Natural killer cell (primary cell): ENCODE measurements at regions not wholly inside any gene's neighbourhood (a gene's known extent, or its start where the extent isn't known, plus 50 kb on each side); places are given as distances from the start of the nearest gene placed in this dataset.

Experiments
- ATAC-seq, 3 donors: fragments of 150-1000 bp in 2 of 3; fragments of 200-7000 bp in 1 of 3; cut with Tn5 transposase; 1 replicate in 1 of 3; 2 replicates in 2 of 3; pipeline ENCODE4 v1.10.0; 2021; ENCODE audit warnings: mild to moderate bottlenecking in 2 of 3, moderate library complexity in 2 of 3
- DNase-seq, 2 donors: peaks; one replicate each; pipeline versions ENCODE4 v3.0.0 to v3.0.0-alpha.2; 2013 to 2021; ENCODE audit warnings: mixed read lengths in 1 of 2
- H3K27ac ChIP-seq: one replicate; pipeline ENCODE4 v1.5.1; 2013; ENCODE audit warnings: mild to moderate bottlenecking, low read length
- H3K27me3 ChIP-seq: one replicate; pipeline ENCODE4 v1.6.1; 2013; ENCODE audit warnings: low read length; ENCODE audit not compliant: control insufficient read depth, insufficient read depth
- H3K36me3 ChIP-seq: one replicate; pipeline ENCODE4 v1.6.1; 2013; ENCODE audit warnings: low read length; ENCODE audit not compliant: control insufficient read depth, insufficient read depth
- H3K4me1 ChIP-seq: one replicate; pipeline ENCODE4 v1.6.1; 2013; ENCODE audit warnings: low read length; ENCODE audit not compliant: control insufficient read depth, insufficient read depth
- H3K4me3 ChIP-seq: one replicate; pipeline ENCODE4 v1.5.1; 2013; ENCODE audit warnings: low read length
- H3K9me3 ChIP-seq: one replicate; pipeline ENCODE4 v1.6.1; 2013; ENCODE audit warnings: low read length; ENCODE audit not compliant: control insufficient read depth, insufficient read depth
- H3K27ac Mint-ChIP-seq, 2 donors: one replicate each; pipeline ENCODE4 v1.8.0; 2022; ENCODE audit warnings: mild to moderate bottlenecking in 2 of 2, mixed read lengths in 2 of 2, moderate library complexity in 1 of 2
- H3K27me3 Mint-ChIP-seq, 2 donors: one replicate each; pipeline ENCODE4 v1.8.0; 2022; ENCODE audit warnings: low read depth in 2 of 2, mixed read lengths in 2 of 2
- H3K36me3 Mint-ChIP-seq: one replicate; pipeline ENCODE4 v1.8.0; 2022; ENCODE audit warnings: mixed read lengths
- H3K4me1 Mint-ChIP-seq, 2 donors: one replicate each; pipeline ENCODE4 v1.8.0; 2022; ENCODE audit warnings: mixed read lengths in 2 of 2
- H3K4me3 Mint-ChIP-seq: one replicate; pipeline ENCODE4 v1.8.0; 2022; ENCODE audit warnings: mild to moderate bottlenecking, moderate library complexity, mixed read lengths
- H3K9me3 Mint-ChIP-seq, 2 donors: one replicate each; pipeline ENCODE4 v1.8.0; 2022; ENCODE audit warnings: mixed read lengths in 2 of 2
- WGBS: methylation state at CpG from one replicate; pipeline ENCODE4 v1.1.7; 2013; ENCODE audit warnings: missing lambda C conversion rate; ENCODE audit not compliant: insufficient coverage; 5-methylcytosine and 5-hydroxymethylcytosine counted together
- intact Hi-C: fragments of 100-400 bp; cut with micrococcal nuclease; formaldehyde crosslinking; loops from one replicate; pipeline ENCODE4 v1.14.2; 2022
- TF ChIP-seq, protein P1 (sequence below): fragments of 200-600 bp; IDR thresholded peaks from one replicate; pipeline ENCODE4 v1.8.0; 2022; ENCODE audit warnings: antibody characterized with exemption

- DNase-seq = no peak
Observed at GRCh38 chr4:63458010-63458409, 951.2 kb downstream of the TECRL start.

GRCh38 chr4:63440236-63440635, 969.0 kb downstream of the TECRL start:
- Mint-ChIP-seq H3K4me3 (no peak overlapping the region), H3K9me3 (peaks cover 11 to 14% of the 10 kb centered on the region in 2 donors), H3K4me1 (no peaks in the 10 kb centered on the region), H3K27ac (no peak overlapping the region), H3K27me3 (no peaks in the 10 kb centered on the region), H3K36me3 (no peaks in the 10 kb centered on the region)
- peaks cover 6% of the 10 kb centered on the region for H3K9me3 ChIP-seq
- no peaks in the 10 kb centered on the region for H3K36me3 ChIP-seq
- TF ChIP-seq, protein P1, sequence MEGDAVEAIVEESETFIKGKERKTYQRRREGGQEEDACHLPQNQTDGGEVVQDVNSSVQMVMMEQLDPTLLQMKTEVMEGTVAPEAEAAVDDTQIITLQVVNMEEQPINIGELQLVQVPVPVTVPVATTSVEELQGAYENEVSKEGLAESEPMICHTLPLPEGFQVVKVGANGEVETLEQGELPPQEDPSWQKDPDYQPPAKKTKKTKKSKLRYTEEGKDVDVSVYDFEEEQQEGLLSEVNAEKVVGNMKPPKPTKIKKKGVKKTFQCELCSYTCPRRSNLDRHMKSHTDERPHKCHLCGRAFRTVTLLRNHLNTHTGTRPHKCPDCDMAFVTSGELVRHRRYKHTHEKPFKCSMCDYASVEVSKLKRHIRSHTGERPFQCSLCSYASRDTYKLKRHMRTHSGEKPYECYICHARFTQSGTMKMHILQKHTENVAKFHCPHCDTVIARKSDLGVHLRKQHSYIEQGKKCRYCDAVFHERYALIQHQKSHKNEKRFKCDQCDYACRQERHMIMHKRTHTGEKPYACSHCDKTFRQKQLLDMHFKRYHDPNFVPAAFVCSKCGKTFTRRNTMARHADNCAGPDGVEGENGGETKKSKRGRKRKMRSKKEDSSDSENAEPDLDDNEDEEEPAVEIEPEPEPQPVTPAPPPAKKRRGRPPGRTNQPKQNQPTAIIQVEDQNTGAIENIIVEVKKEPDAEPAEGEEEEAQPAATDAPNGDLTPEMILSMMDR = no peak
- intact Hi-C loops = no loop called here
- DNase-seq (no peak), ATAC-seq (no peak)
- no peak overlapping the region for H3K4me3 ChIP-seq
- no peaks in the 10 kb centered on the region for H3K27me3 ChIP-seq
- H3K4me1 ChIP-seq = no peaks in the 10 kb centered on the region
- H3K27ac ChIP-seq = no peak overlapping the region

More at GRCh38 chr4:63458010-63458409, 951.2 kb downstream of the TECRL start:
- H3K27ac ChIP-seq = no peak overlapping the region
- no peaks in the 10 kb centered on the region for H3K36me3 ChIP-seq
- H3K9me3 Mint-ChIP-seq = peaks cover 0 to 17% of the 10 kb centered on the region in 2 donors
- H3K27ac Mint-ChIP-seq = no peak overlapping the region
- no peak overlapping the region for H3K4me3 ChIP-seq
- no peak overlapping the region for H3K4me3 Mint-ChIP-seq
- peaks cover 6% of the 10 kb centered on the region for H3K9me3 ChIP-seq
- no peak for ATAC-seq
- H3K27me3 Mint-ChIP-seq = no peaks in the 10 kb centered on the region
- H3K4me1 ChIP-seq = no peaks in the 10 kb centered on the region
- intact Hi-C loops = no loop called here
- no peaks in the 10 kb centered on the region for H3K4me1 Mint-ChIP-seq
- H3K36me3 Mint-ChIP-seq = no peaks in the 10 kb centered on the region
- WGBS = no CpG with 5 or more reads among the region's 1 CpG
- H3K27me3 ChIP-seq = no peaks in the 10 kb centered on the region
- TF ChIP-seq, protein P1 = no peak

DNA sequence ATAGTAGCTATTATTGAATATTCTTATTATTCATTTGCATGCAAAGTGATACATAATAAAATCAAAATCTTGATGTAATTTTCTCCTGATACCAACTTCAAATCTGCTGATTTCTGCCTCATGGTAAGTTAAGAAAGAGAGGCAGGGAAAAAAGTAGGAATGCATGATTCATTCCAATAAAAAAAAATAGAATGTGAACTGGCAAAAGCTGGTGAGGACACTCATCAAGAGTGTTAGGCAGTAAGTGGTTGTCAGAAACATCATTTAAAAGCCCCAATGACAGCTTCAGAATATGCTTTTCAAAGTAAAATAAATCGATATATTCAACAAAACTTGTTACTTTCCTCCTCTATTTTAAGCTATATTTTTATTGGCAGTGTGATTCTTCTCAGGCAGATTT, 979.1 kb downstream of the TECRL start:
- intact Hi-C loops = no loop called here
- H3K27me3 ChIP-seq = no peaks in the 10 kb centered on the region
- Mint-ChIP-seq H3K4me3 (no peak overlapping the region), H3K27me3 (no peaks in the 10 kb centered on the region), H3K36me3 (no peaks in the 10 kb centered on the region), H3K27ac (no peak overlapping the region), H3K4me1 (no peaks in the 10 kb centered on the region), H3K9me3 (peaks cover 28 to 29% of the 10 kb centered on the region in 2 donors)
- DNase-seq (no peak), ATAC-seq (no peak)
- H3K9me3 ChIP-seq = no peaks in the 10 kb centered on the region
- TF ChIP-seq, protein P1 = no peak
- no peak overlapping the region for H3K27ac ChIP-seq
- WGBS = no CpG with 5 or more reads among the region's 1 CpG
- no peak overlapping the region for H3K4me3 ChIP-seq
- H3K4me1 ChIP-seq = no peaks in the 10 kb centered on the region
- H3K36me3 ChIP-seq = no peaks in the 10 kb centered on the region

DNA sequence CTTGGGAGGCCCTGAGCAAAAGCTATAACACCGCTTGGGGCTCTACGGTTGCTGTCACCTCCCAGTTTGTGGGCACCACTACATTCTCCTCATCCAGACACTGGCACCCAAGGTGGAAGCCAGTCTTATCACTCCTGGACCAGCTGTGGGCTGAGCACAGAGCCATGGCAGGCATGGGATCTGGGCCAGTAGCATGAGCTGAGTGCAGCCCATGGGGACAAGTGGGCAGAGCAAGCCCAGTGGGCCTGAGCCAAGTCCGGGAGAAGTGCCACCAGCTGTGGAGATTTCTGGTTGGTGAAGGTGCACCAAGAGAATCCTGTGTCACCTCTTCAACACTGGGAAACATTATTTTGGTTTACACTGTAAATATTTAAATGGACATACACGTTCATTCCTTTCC, 1013.0 kb downstream of the TECRL start:
- intact Hi-C loops = no loop called here
- no peak for ATAC-seq

More for the DNA sequence above, 1013.0 kb downstream of the TECRL start:
- H3K27me3 ChIP-seq = no peaks in the 10 kb centered on the region
- H3K4me1 ChIP-seq = no peaks in the 10 kb centered on the region
- Mint-ChIP-seq H3K27me3 (no peaks in the 10 kb centered on the region), H3K4me1 (no peaks in the 10 kb centered on the region), H3K27ac (no peak overlapping the region), H3K9me3 (peaks cover 9 to 13% of the 10 kb centered on the region in 2 donors), H3K36me3 (no peaks in the 10 kb centered on the region), H3K4me3 (no peak overlapping the region)
- TF ChIP-seq, protein P1 = no peak
- peaks cover 10% of the 10 kb centered on the region for H3K9me3 ChIP-seq
- H3K36me3 ChIP-seq = no peaks in the 10 kb centered on the region
- H3K4me3 ChIP-seq = no peak overlapping the region
- H3K27ac ChIP-seq = no peak overlapping the region
- DNase-seq = no peak
- WGBS = 89% methylated on average over 3 of the region's 4 CpGs
